HCT116 (cell line): ENCODE measurements at regions not wholly inside any gene's neighbourhood (a gene's known extent, or its start where the extent isn't known, plus 50 kb on each side); places are given as distances from the start of the nearest gene placed in this dataset.

Source experiments
- ATAC-seq: fragments of 200-7000 bp; cut with Tn5 transposase; 2 replicates; pipeline ENCODE4 v1.9.1; 2020; ENCODE audit warnings: mild to moderate bottlenecking, moderate library complexity
- BruUV-seq: library from RNA; stranded (reverse); fragments of 400-500 nt; replicated peaks from 2 replicates; lab custom pipeline; 2021; lab: Mats Ljungman, UMichigan
- CTCF ChIA-PET: fragments of 300-600 bp; sonication (Branson Sonifier 250); formaldehyde crosslinking; loops from one replicate; lab custom pipeline; 2021; ENCODE audit warnings: antibody characterized with exemption; lab: Charles Lee
- POLR2A ChIA-PET: fragments of 300-600, 350-600 bp; sonication (Branson Sonifier 250); formaldehyde crosslinking; loops from one replicate; lab custom pipeline; 2021; ENCODE audit warnings: antibody characterized with exemption; lab: Charles Lee
- RAD21 ChIA-PET, 2 experiments: fragments of 300-600 bp; sonication (Branson Sonifier 250); formaldehyde crosslinking; loops; one replicate each; lab custom pipeline; 2023; ENCODE audit warnings: low total read pairs in 2 of 2; ENCODE audit not compliant: uncharacterized antibody in 2 of 2, unreplicated experiment in 2 of 2, low non-redundant PET in 1 of 2; lab: Charles Lee
- DNase-seq: peaks from one replicate; pipeline ENCODE4 v3.0.0-alpha.2; 2010; ENCODE audit warnings: low read depth, low spot score
- H2AFZ ChIP-seq: fragments of 200-600 bp; shearing (Covaris generic), sonication (generic); 2 replicates; pipeline ENCODE4 v1.6.1; 2017; ENCODE audit warnings: low read depth, mixed run types, mixed read lengths, antibody characterized with exemption, low read length; ENCODE audit not compliant: poor library complexity, severe bottlenecking
- H3K27ac ChIP-seq: 2 replicates; pipeline ENCODE4 v1.5.1; 2012; ENCODE audit warnings: low read depth, low read length
- H3K27me3 ChIP-seq: fragments of 200-600 bp; sonication (generic); 2 replicates; pipeline ENCODE4 v1.6.1; 2016; ENCODE audit warnings: mixed run types, low read length, mixed read lengths; ENCODE audit not compliant: insufficient read depth
- H3K36me3 ChIP-seq, 2 experiments: fragments of 200-500 bp in 1 of 2; fragments of 200-600 bp in 1 of 2; sonication (Bioruptor generic) in 1 of 2; sonication (generic) in 1 of 2; 2 replicates each; pipeline versions ENCODE4 v1.5.1 to v1.6.1; 2014 to 2016; ENCODE audit warnings: low read length in 2 of 2, inconsistent platforms in 1 of 2, mixed read lengths in 1 of 2, mixed run types in 1 of 2; ENCODE audit not compliant: insufficient read depth in 2 of 2, control insufficient read depth in 1 of 2
- H3K4me1 ChIP-seq, 2 experiments: fragments of 200-600 bp in 1 of 2; sonication (generic) in 1 of 2; 2 replicates each; pipeline versions ENCODE4 v1.5.1 to v1.6.1; 2012 to 2017; ENCODE audit warnings: low read length in 2 of 2, inconsistent platforms in 1 of 2, mild to moderate bottlenecking in 1 of 2, mixed read lengths in 1 of 2, mixed run types in 1 of 2, moderate library complexity in 1 of 2; ENCODE audit not compliant: insufficient read depth in 2 of 2, control insufficient read depth in 1 of 2
- H3K4me2 ChIP-seq: fragments of 200-600 bp; sonication (generic); 2 replicates; pipeline ENCODE4 v1.6.1; 2017; ENCODE audit warnings: mixed run types, low read length, mixed read lengths
- H3K4me3 ChIP-seq, 2 experiments: fragments of 200-600 bp in 1 of 2; sonication (generic) in 1 of 2; replicated peaks in 1 of 2; 2 replicates each; pipeline ENCODE4 v1.5.1; 2011 to 2016; ENCODE audit warnings: low read length in 2 of 2, control low read depth in 1 of 2, low read depth in 1 of 2, mild to moderate bottlenecking in 1 of 2, mixed read lengths in 1 of 2, mixed run types in 1 of 2
- H3K79me2 ChIP-seq: fragments of 200-600 bp; sonication (generic); 2 replicates; pipeline ENCODE4 v1.6.1; 2017; ENCODE audit warnings: mild to moderate bottlenecking, mixed run types, low read length, moderate library complexity, mixed read lengths; ENCODE audit not compliant: insufficient read depth
- H3K9ac ChIP-seq: fragments of 200-600 bp; sonication (generic); 2 replicates; pipeline ENCODE4 v1.6.1; 2016; ENCODE audit warnings: low read length, mixed read lengths
- H3K9me2 ChIP-seq: fragments of 200-600 bp; sonication (generic), shearing (Covaris generic); 2 replicates; pipeline ENCODE4 v1.6.1; 2017; ENCODE audit warnings: mixed run types, mild to moderate bottlenecking, moderate library complexity; ENCODE audit not compliant: insufficient read depth
- H3K9me3 ChIP-seq, 2 experiments: fragments of 200-500 bp in 1 of 2; fragments of 200-600 bp in 1 of 2; sonication (Bioruptor generic) in 1 of 2; sonication (generic) in 1 of 2; 2 replicates each; pipeline ENCODE4 v1.6.1; 2014 to 2017; ENCODE audit warnings: low read length in 2 of 2, mixed read lengths in 2 of 2, inconsistent platforms in 1 of 2, low read depth in 1 of 2, mild to moderate bottlenecking in 1 of 2, mixed run types in 1 of 2, moderate library complexity in 1 of 2; ENCODE audit not compliant: control insufficient read depth in 1 of 2, insufficient read depth in 1 of 2
- H4K20me1 ChIP-seq: fragments of 200-600 bp; sonication (generic), shearing (Covaris generic); 2 replicates; pipeline ENCODE4 v1.6.1; 2017; ENCODE audit warnings: mixed run types, mild to moderate bottlenecking, moderate library complexity; ENCODE audit not compliant: insufficient read depth
- CBX3 ChIP-seq: IDR thresholded peaks from 2 replicates; pipeline ENCODE4 v1.6.1; 2012; ENCODE audit warnings: low read depth
- EGR1 ChIP-seq: IDR thresholded peaks from 2 replicates; pipeline ENCODE4 v1.6.1; 2012; ENCODE audit warnings: low read depth
- ELF1 ChIP-seq: IDR thresholded peaks from 2 replicates; pipeline ENCODE4 v1.6.1; 2012; ENCODE audit warnings: low read depth, borderline replicate concordance
- EZH2 ChIP-seq: fragments of 200-600 bp; sonication (generic); IDR thresholded peaks from 2 replicates; pipeline ENCODE4 v1.6.1; 2017; ENCODE audit warnings: antibody characterized with exemption, mixed run types
- EZH2phosphoT487 ChIP-seq: fragments of 200-600 bp; IDR thresholded peaks from 2 replicates; pipeline ENCODE4 v1.6.1; 2018; ENCODE audit warnings: antibody characterized with exemption, borderline replicate concordance
- FOSL1 ChIP-seq: IDR thresholded peaks from 2 replicates; pipeline ENCODE4 v1.6.1; 2012; ENCODE audit warnings: low read depth
- POLR2A ChIP-seq: IDR thresholded peaks from 2 replicates; pipeline ENCODE4 v1.7.0; 2011; ENCODE audit warnings: borderline replicate concordance; ENCODE audit not compliant: insufficient read depth, insufficient read length; ENCODE audit errors: extremely low read depth
- SP1 ChIP-seq: IDR thresholded peaks from 2 replicates; pipeline ENCODE4 v1.6.1; 2012; ENCODE audit warnings: low read depth
- SRF ChIP-seq: IDR thresholded peaks from 2 replicates; pipeline ENCODE4 v1.6.1; 2012; ENCODE audit warnings: low read depth
- TCF7L2 ChIP-seq: IDR thresholded peaks from 2 replicates; pipeline ENCODE4 v1.7.0; 2011; ENCODE audit warnings: borderline replicate concordance, inconsistent platforms; ENCODE audit not compliant: insufficient read depth, insufficient read length; ENCODE audit errors: extremely low read depth
- ZFX ChIP-seq: fragments of 450-650 bp; IDR thresholded peaks from 2 replicates; pipeline ENCODE4 v1.6.1; 2017
- ZNF274 ChIP-seq: fragments of 200-500 bp; sonication (Bioruptor generic); IDR thresholded peaks from 2 replicates; pipeline ENCODE4 v1.6.1; 2014; ENCODE audit warnings: mild to moderate bottlenecking, low read depth, low read length, inconsistent platforms
- intact Hi-C: fragments of 100-400 bp; cut with micrococcal nuclease; formaldehyde crosslinking; loops from 2 replicates; pipeline ENCODE4 v1.10.0; 2022
- TF ChIP-seq, protein P1 (sequence below): IDR thresholded peaks from 2 replicates; pipeline ENCODE4 v1.6.1; 2012
- TF ChIP-seq, protein P2 (sequence below): IDR thresholded peaks from 2 replicates; pipeline ENCODE4 v1.6.1; 2012; ENCODE audit warnings: low read depth

DNA sequence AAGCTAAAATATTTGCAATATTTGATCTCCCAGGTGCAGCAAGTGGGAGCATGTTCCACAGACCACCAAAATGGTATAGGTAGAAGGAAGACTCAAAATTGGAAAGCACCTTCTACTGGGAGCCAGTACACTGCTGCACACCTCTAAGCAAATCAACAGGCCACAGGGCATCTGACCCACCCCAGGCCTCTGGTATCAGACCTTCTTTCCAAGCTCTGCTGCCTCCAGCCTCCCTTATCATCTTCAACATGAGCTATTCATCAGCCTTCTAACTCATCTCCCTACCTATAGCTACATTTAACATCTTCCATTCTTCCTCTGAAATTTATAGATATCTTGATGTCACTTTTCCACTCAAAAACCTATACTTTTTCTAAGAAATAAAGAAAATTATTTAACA is 294.8 kb downstream of the ZEB2 start:
- Histone ChIP-seq H2AFZ (no peak overlapping the region), H3K9me3 (no peaks in the 10 kb centered on the region), H3K79me2 (no peaks in the 10 kb centered on the region), H3K27me3 (no peaks in the 10 kb centered on the region), H3K4me1 (no peaks in the 10 kb centered on the region), H3K4me3 (no peak overlapping the region), H3K9me2 (no peaks in the 10 kb centered on the region), H3K9ac (no peak overlapping the region), H3K4me2 (no peak overlapping the region), H3K27ac (no peak overlapping the region), H4K20me1 (no peaks in the 10 kb centered on the region), H3K36me3 (no peaks in the 10 kb centered on the region)
- ChIA-PET RAD21 (no interaction called here), POLR2A (no interaction called here), CTCF (no interaction called here)
- no peak for ATAC-seq
- TF ChIP-seq FOSL1 (no peak), ZNF274 (no peak), EGR1 (no peak), EZH2phosphoT487 (no peak), TCF7L2 (no peak), SRF (no peak), ELF1 (no peak), EZH2 (no peak), CBX3 (no peak), SP1 (no peak), ZFX (no peak)
- TF ChIP-seq, protein P1, sequence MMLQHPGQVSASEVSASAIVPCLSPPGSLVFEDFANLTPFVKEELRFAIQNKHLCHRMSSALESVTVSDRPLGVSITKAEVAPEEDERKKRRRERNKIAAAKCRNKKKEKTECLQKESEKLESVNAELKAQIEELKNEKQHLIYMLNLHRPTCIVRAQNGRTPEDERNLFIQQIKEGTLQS = no peak
- DNase-seq = no peak
- no TSS peak for BruUV-seq
- intact Hi-C loops = no loop called here

DNA sequence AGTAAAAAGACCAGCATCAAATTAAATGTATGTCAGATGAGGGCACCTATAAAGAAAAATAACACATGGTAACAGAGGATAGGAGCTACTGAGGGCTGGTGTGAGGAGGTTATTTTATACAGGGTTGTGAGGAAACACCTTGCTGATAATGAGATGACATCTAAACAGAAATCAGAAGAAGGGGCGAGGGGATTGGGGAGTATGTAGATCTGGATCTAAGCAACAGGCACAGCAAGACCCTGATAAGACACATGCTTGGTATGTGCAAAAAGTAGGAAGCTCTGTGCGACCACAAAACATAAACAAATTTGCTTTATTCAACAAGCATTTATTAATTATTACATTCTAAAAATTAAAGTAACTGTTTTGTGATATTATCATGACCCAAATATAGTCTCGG is 295.4 kb downstream of the ZEB2 start:
- Histone ChIP-seq H3K79me2 (no peaks in the 10 kb centered on the region), H4K20me1 (no peaks in the 10 kb centered on the region), H3K9me3 (no peaks in the 10 kb centered on the region), H2AFZ (no peak overlapping the region), H3K9me2 (no peaks in the 10 kb centered on the region), H3K27ac (no peak overlapping the region), H3K4me3 (no peak overlapping the region), H3K4me2 (no peak overlapping the region), H3K4me1 (no peaks in the 10 kb centered on the region), H3K9ac (no peak overlapping the region), H3K36me3 (no peaks in the 10 kb centered on the region), H3K27me3 (no peaks in the 10 kb centered on the region)
- TF ChIP-seq ZFX (no peak), TCF7L2 (no peak), EGR1 (no peak), POLR2A (no peak)
- TF ChIP-seq, protein P2, sequence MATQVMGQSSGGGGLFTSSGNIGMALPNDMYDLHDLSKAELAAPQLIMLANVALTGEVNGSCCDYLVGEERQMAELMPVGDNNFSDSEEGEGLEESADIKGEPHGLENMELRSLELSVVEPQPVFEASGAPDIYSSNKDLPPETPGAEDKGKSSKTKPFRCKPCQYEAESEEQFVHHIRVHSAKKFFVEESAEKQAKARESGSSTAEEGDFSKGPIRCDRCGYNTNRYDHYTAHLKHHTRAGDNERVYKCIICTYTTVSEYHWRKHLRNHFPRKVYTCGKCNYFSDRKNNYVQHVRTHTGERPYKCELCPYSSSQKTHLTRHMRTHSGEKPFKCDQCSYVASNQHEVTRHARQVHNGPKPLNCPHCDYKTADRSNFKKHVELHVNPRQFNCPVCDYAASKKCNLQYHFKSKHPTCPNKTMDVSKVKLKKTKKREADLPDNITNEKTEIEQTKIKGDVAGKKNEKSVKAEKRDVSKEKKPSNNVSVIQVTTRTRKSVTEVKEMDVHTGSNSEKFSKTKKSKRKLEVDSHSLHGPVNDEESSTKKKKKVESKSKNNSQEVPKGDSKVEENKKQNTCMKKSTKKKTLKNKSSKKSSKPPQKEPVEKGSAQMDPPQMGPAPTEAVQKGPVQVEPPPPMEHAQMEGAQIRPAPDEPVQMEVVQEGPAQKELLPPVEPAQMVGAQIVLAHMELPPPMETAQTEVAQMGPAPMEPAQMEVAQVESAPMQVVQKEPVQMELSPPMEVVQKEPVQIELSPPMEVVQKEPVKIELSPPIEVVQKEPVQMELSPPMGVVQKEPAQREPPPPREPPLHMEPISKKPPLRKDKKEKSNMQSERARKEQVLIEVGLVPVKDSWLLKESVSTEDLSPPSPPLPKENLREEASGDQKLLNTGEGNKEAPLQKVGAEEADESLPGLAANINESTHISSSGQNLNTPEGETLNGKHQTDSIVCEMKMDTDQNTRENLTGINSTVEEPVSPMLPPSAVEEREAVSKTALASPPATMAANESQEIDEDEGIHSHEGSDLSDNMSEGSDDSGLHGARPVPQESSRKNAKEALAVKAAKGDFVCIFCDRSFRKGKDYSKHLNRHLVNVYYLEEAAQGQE = no peak
- ChIA-PET POLR2A (no interaction called here), CTCF (no interaction called here), RAD21 (no interaction called here)
- ATAC-seq = no peak
- no peak for DNase-seq
- intact Hi-C loops = no loop called here
- no TSS peak for BruUV-seq
